NCI-H2171 (cell line): ENCODE measurements at regions not wholly inside any gene's neighbourhood (a gene's known extent, or its start where the extent isn't known, plus 50 kb on each side); places are given as distances from the start of the nearest gene placed in this dataset.
"Not testable (repeated sequence)": the region's sequence is repeated elsewhere in the genome, so short reads cannot be mapped to it uniquely, and the experiment has no call there.

Experiments
- DNase-seq: peaks from one replicate; lab custom pipeline; 2025; lab: John Stamatoyannopoulos, UW

DNA sequence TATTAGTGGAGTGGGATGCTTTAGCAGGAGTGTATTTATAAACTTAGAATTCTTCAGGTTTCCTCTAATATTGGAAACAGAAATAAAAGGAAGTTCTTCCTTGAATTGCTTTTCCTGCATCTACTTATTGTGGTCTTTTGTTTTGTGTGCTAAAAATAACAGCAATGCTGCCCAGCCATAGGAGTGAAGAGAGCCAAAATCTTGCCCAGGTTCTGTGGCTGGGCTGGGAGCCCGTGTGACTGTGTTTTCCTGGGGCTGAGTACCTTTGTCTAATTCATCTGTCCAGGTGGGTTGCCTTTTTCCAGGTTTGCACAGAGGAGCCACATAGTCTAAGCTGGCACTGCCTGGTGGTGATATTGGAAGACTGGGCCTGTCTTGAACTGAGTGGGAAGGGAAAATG, 179.7 kb upstream of the ADAMTSL1 start:
- no peak for DNase-seq

DNA sequence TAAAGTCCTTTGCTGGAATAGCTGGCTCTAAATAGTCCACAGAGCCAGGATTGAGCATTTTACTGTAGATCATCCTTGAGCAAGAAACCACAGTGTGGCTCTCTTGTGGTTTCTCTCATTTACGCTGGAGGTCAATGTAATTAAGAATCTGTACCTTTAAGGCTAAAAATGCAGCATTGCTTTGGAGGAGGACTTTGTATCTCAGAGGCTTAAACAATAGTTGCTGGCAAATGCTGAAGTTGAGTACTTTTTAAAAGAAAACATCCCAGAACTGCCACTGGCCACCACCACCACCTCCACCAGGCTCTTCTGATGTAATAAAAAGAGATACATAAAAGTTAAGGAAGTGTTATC, 177.3 kb upstream of the ADAMTSL1 start:
- no peak for DNase-seq

DNA sequence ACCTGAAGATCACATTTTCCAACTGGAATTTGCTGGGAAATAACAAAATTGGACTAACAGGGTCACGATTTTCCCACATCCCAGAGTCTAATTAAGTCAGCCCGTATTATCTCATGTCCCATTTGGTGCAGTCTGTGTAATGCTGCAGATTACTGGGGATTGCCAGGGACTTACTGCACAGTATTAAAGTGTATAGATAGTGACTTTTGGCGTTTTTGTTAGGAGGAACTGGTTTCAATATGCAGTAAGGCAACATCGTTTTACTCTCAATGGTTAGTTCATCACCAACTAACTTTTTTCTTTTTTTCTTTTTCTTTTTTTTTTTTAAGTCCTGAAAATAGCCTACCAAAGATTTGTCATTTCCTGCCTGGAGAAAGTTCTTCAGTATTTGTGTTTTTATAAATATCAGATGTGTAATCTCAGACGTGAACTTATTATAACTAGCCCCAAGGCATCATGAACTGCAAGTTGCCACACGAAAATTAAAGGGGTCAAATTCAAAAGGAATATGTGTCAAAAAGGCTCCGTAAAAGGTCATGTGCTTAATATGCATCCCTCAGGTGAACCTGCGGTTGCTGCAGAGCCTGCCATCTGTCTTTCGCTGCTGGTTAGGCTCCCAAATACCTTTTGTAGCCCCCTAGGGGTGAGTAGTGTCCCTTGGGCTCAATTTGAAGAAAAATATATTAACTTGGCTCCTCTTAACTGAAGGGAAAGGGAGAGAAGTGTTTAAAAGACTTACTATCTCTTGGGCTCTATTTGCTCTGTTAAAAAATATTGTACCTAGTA, 176.7 kb upstream of the ADAMTSL1 start:
- DNase-seq = peak; percentile 42

DNA sequence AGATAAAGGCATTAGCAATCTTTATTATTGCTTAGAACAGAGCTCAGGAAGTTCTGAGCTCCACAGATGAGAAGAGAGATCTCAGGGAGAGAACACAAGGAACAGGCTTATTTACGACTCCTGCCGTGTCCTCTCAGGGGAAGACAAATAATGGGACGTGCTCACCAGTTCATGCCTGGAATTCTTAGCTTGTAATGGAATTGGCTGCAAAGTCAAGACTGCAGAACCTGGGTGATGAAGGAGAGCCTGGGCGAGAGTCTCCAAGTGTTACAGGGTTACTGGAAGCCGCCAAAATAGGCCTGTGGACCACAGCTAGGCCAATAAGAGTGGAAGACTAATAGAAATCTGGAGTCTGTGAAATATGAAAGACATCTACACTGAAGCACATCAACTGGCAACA, 174.5 kb upstream of the ADAMTSL1 start:
- DNase-seq = no peak

DNA sequence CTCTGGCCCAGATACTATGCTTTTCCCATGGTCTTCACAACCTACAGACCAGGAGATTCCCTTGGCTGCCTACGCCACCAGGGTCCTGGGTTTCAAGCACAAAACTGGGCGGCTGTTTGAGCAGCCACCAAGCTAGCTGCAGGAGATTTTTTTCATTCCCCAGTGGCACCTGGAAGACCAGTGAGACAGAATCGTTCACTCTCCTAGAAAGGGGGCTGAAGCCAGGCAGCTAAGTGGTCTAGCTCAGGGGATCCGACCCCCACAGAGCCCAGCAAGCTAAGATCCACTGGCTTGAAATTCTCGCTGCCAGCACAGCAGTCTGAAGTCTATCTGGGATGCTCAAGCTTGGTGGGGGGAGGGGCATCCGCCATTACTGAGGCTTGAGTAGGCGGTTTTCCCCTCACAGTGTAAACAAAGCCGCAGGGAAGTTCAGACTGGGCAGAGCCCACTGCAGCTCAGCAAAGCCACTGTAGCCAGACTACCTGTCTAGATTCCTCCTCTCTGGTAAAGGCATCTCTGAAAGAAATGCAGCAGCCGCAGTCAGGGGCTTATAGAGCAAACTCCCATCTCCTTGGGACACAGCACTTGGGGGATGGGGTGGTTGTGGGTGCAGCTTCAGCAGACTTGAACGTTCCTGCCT, 168.7 kb upstream of the ADAMTSL1 start:
- not testable (repeated sequence) for DNase-seq

DNA sequence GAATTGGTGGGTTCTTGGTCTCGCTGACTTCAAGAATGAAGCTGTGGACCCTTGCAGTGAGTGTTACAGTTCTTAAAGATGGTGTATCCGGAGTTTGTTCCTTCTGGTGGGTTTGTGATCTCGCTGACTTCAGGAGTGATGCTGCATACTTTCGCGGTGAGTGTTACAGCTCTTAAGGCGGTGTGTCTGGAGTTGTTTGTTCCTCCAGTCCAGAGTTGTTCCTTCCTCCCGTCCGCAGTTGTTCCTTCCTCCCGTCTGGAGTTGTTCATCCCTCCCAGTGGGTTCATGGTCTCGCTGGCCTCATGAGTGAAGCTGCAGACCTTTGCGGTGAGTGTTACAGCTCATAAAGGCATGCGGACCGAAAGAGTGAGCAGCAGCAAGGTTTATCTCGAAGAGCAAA, 159.6 kb upstream of the ADAMTSL1 start:
- DNase-seq = no peak

DNA sequence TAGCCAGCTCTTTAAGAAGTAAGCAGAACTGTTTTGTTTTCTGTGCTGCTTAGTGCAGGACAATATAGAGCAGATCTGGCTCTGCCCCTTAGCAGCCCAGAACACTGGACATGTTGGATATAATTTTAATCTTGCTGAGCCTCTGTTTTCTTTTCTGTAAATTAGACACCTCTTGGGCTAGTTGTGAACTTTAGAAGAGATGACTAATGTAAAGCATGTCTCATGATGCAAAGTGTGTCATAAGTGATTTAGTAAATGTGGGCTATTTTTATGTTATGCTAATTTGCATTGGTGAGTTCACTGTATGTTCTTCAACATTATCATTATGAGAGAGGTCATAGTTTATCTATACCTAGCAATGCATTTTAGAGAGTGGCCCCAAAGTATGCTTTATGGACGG, 156.1 kb upstream of the ADAMTSL1 start:
- no peak for DNase-seq

DNA sequence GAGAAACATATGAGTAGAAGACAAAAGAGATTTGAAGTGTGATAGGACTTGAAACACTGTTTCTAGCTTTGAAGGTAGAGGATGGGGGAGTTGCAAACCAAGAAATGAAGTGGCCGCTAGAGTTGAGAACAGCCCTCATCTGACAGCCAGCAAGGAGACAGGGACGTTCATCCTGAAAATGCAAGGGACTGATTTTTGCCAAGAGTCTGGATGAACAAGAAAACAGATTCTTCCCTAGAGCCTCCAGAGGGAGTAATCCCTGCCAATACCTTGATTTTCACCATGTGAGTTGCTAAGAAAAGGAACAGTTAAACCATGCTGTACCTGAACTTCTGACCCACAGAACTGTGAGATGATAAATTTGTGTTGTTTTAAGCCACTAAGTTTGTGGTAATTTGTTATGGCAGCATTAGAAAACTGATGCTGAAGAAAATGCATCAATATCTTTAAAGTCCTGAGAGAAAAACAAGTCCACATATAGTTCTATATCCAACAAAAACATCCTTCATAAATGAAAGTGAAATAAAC, 154.0 kb upstream of the ADAMTSL1 start:
- no peak for DNase-seq

DNA sequence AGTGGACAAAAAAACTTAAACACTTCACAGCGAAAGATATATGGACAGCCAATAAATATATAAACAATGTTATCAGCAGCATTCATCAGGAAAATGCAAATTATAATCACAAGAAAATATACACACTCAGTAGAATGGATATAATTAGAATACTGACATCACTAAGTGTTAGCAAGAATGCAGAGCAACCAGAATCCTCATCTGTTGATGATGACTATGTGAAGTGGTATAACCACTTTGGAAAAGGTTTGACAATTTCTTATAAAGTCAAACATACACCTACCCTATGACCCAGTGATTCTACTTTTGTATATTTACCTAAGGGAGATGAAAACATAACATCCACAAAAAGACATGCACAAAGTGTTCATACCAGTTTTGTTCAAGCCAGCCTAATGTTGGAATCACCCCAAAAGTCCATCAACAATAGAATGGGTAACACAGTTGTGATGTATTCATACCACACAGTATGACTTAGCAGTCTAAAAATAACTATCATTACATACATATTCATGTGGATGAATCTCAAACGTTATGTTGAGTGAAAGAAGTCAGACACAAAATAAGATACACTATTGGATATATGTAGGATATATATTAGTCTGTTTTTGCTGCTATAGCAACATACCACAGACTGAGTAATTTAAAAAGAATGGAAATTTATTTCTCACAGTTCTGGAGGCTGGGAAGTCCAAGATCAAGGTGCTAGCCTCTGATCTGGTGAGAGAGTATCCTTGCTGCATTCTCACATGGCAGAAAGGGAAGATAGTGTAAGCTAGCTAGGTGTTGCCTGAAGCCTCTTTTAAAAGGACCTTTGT, 148.8 kb upstream of the ADAMTSL1 start:
- DNase-seq = no peak

DNA sequence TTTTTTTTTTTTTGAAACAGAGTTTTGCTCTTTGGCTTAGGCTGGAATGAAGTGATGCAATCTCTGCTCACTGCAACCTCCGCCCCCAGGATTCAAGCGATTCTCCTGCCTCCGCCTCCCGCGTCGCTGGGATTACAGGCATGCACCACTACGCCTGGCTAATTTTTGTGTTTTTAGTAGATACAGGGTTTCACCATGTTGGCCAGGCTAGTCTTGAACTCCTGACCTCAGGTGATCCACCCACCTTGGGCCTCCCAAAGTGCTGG, 148.3 kb upstream of the ADAMTSL1 start:
- not testable (repeated sequence) for DNase-seq

DNA sequence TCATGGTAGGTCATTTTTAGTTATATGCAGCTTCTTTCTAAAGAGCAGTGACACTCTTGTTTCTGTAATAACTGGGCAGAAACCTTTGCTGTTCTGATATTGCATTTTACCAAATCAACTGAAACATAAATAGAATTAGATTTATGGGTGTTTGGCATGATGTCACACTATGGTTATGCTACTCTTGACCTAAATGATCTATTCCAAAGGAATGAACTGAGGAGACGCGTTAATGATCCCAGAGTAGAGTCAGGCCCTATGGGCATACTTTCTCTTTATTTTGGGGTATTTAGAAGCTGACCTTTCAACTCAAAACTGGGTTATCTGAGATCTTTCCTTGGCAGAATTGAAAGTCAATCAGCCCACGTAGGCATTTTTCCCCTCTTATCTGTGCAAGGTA, 146.8 kb upstream of the ADAMTSL1 start:
- DNase-seq = no peak

DNA sequence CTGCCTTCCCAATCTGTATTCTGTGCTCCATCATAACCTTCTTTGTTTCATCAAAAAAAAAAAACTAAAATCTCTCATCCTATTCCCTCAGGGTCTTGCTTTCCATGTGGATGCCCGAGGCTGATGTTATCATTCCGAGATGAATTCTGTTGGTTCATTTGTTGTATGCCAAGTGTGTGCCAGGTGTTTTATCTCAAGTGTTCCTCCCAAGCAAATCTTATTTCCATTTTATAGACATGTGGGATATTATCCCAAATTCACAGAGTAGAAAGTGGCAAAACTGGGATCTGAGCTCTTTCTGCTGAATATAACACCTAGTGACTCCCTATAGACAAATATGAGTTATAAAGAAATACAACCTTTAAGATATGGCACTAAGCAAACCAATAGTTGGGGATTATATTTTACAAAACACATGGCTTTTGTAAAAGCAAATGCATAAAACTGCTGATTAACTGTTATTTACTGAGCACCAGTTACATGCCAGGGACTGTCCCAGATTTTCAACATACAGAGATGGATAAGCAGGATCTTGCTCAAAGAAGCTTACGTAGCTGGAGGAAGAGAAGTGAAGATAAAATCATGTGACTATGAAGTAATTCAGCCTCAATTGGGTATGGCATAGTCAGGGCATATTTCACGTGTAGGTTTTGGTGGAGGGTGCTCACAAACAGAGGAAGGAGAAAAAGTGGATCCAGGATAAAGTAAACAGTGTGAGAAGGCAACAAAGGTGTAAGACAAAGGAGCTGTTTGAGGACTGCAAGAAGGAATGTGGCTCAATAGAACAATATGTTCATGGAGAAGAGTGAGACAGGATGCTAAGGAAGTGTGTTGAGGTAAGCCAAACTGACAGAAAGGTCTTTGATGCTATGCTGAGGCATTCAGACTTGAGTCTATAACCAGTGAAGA, 143.3 kb upstream of the ADAMTSL1 start:
- DNase-seq = peak; percentile 56

DNA sequence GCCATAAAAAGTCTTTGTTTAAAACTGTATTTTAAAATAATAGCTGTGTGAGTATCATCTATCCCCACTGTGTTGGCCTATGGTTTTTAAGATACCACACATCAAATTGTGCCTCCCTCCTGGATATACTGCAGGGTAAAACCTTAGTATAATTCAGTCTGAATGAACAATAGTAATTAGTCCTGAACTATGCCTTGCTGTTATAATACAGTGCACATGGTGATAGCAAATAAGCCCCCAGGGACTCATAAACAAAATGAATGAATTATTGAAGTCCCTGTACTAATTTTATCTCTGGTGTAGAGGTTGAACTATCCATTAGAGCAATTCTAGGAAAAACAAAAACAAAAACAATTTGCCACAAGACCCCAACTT, 142.7 kb upstream of the ADAMTSL1 start:
- peak; percentile 11 for DNase-seq

DNA sequence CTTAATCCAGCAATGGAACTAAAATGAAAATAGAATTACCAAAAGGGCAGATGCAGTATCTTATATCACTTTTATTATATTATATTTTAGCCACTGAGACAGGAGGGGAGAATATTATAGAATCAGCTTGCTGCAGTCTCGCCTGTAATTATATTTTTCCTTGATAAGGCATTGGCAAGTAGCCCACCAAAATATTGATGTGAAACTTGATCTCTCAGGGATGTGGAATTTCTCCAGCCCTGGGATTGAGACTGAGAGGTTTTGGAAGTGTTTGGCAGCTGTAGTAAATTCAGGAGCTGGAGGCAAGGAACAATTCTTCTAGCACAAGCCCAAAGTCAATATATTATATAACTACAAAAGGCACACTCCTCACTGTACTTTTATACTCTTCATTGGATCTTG, 142.1 kb upstream of the ADAMTSL1 start:
- peak; percentile 32 for DNase-seq

DNA sequence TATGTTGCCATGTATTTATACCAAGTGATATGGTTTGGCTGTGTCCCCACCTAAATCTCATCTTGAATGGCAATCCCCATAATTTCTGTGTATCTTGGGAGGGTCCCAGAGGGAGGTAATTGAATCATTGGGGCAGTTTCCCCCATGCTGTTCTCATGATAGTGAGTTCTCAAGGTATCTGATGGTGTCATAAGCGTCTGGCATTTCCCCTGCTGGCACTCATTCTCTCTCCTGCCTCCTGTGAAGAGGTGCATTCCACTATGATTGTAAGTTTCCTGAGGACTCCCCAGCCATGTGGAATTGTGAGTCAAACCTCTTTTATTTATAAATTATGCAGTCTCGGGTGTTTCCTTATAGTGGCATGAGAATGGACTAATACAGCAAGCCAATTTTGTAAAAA, 140.8 kb upstream of the ADAMTSL1 start:
- no peak for DNase-seq

DNA sequence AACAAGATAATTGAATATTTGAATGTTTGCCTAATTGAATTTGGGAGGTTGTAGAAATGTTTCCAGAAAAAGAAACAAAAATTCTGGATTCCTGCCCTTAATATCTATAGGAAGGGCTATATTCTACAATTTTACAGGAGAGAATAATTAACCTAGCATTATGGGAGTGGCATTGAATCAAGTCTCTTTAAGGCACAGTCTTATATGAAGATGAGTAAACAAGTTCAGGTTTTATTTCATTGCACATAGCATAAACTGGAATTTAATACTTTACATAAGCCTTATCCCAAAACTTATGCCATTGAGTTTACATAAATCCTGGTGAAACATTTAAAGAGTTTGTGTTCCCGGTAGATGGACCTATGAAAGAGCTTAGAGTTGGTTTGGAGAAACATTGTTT, 138.1 kb upstream of the ADAMTSL1 start:
- DNase-seq = no peak

DNA sequence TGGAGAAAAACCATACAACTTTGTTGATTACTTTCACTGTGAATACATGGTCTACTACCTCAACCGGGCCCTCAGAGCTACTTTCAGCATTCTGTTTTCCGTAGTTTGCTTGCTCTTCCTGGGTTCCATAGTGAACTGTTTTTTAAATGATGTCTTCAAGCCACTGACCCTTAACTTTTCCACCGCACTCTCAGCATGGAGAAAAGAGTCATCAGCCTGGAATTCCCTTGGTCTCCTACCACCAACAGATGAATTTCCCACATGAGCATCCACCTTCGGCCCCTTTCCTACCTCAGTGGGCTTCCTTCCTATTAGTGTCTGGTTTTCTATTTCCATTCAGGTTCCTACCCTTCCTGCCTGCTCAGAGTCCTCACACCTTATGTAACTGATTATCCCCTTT, 135.9 kb upstream of the ADAMTSL1 start:
- DNase-seq = no peak

DNA sequence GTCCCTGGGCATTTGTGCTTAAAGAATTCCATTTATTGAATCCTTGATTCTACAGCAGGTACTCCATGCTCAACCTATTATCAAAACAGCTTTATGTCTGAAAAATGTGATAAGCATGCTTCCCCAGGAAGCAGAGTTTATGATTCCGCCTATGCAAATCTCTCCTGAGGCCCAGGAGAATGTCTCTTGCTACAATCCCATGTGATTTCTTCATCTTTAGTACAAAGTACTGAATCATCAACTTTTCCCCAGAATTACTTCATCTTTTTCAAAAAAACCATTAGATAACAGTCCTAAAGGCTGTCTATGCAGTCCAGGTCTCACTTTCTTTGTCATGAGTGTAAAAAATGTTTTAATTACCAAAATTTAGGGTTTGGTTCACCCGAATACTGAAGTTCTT, 130.2 kb upstream of the ADAMTSL1 start:
- DNase-seq = no peak

DNA sequence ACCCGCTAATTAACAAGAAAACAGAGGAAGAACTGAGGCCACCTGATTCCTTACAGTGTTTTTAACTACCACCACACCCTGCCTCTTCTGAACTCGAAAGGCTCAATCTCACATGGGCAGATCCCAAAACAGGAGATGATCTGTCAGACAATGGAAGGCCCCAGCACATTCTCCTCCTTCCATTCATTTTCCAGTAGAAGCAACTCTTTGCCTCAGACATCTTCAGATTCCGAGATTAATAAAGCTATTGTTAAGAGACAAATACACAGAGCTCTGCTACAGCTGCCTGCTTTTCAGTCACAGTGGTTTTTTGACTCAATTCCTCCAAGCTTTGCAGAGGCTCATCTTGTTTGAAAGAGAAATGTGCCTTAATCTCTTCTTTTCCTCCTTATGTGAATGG, 127.2 kb upstream of the ADAMTSL1 start:
- DNase-seq = no peak

DNA sequence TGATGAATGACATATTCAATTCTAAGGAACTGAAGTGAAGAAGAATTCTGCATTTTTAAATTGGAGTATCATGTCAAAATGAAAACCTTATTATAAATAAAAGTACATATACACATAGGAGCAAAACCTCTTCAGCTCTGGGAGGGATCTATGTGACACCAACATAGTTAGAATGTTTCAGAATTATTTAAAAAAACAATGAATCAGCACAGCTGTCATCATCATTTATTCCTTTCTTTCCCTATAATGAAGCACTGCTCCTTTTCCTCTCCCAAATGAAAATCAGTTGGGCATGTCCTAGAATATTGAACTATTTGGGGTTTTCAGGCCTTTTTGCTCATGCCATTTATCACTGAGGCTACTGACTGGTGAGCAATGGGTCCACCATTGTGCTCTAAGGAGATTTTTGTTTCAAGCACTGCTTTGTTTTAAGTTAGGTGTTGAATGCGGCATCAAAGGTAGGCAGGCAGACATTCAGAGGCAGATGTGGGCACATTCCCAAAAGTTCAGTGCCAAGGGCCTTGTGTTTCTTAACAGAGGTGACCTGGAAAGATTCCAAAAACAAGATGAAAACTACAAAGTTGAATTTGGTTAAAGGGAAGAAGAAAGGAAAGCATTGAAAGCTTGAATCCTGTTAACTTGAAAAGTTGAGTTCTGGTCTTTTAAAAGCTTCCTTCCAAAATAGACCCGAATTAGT, 126.4 kb upstream of the ADAMTSL1 start:
- DNase-seq = no peak

DNA sequence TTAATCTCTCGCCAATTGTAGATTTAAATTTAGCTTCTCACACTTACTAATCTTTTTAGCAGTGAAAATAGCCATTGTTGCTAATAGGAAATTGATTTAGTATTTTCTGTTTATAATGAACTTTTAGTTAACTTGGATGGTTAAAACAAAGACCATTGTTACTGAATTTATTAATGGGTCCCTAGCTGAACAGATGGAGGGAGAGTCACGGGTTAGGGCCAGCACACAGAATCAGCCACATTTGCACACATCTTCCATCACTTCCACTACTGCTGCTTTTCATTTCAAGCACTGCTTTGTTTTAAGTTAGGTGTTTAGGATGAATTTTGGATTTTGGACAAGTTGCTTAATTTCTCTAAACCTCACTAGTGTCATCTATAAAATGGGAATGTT, 125.9 kb upstream of the ADAMTSL1 start:
- DNase-seq = no peak

DNA sequence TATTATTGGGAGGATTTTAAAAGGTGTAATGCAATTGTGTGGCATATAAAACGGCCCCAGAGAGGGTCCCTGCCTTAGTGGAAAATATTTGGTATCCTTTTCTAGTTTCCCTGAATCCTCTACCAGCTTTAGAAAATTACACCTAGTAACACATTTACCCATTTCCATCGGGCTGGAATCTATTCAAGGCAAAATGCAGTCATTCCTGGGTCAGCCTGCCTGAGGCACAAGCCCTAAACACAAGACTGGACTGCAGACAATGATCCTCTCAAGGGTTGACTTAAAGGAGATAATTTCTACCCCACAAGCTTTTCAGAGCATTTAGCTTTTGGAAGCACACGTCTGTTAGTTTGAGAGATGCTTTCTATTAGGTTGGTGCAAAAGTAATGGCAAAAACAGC, 124.4 kb upstream of the ADAMTSL1 start:
- no peak for DNase-seq
